H54 (cell line): ENCODE measurements at regions not wholly inside any gene's neighbourhood (a gene's known extent, or its start where the extent isn't known, plus 50 kb on each side); places are given as distances from the start of the nearest gene placed in this dataset.
"Not testable (repeated sequence)": the region's sequence is repeated elsewhere in the genome, so short reads cannot be mapped to it uniquely, and the experiment has no call there.

Experiments
- DNase-seq: peaks from one replicate; pipeline ENCODE4 v3.0.0; 2011; ENCODE audit warnings: low spot score, mixed read lengths; ENCODE audit not compliant: insufficient read length
- FAIRE-seq: peaks from 3 replicates; lab custom pipeline; 2011; peaks lifted over from hg19 to GRCh38; lab: Jason Lieb, UNC
- POLR2A ChIP-seq: IDR thresholded peaks from 2 replicates; pipeline ENCODE4 v1.6.1; 2011; ENCODE audit warnings: low read depth, mild to moderate bottlenecking, low read length

DNA sequence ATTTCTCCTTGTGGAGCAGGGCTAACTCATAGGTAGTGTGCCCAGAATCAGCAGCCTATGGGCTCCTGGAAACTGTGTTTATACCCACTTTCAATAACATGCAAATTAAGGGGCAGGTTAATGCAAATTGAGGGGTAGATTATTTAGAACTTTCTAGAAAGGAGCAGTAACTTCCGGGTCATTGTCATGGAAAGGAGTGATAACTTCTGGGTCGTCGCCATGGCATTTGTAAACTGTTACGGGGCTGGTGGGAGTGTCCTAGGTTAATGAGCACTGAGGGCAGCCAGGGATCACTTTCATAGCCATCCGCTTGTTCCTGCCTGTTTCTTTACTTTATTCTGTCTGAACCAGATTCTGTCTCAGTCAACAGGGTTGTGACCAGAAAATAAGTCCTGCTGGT, 143.3 kb upstream of the RFLNA start:
- FAIRE-seq: no peak

DNA sequence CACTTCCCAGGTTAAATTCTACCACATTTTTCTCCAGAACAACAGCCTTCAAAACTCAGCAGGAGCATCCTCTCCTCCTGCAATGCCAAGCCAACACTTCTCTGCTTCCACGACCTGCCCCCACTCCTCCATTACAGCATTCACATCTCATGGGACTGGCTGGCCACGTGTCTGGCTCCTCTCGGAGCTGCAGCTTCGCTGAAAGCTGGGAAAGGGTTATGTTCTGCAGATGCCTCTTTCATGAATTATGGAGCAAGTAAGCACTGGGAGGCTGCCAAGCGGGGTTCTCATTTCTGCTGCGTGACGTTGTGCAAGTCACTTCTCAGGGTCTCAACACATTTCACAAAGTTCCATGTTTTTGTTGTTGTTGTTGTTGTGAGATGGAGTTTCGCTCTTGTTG, 142.2 kb upstream of the RFLNA start:
- DNase-seq (no peak), FAIRE-seq (no peak)
- no peak for TF ChIP-seq POLR2A

More for the DNA sequence above, 143.3 kb upstream of the RFLNA start:
- DNase-seq: no peak
- TF ChIP-seq POLR2A: no peak

DNA sequence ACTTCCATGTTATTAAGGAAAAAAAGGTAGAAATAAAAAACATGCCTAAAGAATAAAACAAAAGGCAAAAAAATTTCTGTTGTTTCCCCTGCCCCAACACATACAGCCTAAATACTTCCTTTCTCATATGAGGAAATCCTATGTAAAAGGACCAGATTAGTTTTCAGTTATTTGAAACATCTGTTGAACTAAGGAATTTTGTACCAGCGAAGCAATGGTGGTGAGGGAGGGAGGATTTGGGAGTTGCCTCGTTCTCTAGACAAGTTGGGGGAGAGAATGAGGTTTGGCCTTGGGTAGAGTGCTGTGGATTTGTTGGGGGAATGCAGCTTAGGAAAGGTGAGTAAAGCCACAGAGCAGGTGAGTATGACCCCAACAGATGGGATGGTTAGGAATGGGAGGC, 141.5 kb upstream of the RFLNA start:
- DNase-seq (no peak), FAIRE-seq (no peak)
- TF ChIP-seq POLR2A: no peak

DNA sequence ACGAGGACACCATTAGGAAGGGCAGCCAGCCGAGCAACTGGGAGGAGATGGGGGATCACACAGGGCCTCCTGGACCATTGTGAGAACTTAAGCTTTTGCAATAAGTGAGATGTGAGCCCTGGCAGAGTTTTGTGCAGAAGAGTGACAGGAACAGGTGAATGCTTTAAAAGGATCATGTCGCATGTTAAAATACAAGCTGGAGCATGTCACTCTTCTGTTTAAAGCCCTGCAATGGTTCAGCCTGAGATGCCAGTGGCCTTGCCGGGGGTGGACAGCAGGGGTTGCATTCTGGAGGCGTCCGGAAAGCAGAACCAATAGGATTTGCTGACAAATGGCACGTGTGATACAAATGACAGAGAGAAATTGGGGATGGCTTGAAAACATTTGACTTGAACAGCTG, 137.5 kb upstream of the RFLNA start:
- TF ChIP-seq POLR2A: no peak
- FAIRE-seq (no peak), DNase-seq (no peak)

DNA sequence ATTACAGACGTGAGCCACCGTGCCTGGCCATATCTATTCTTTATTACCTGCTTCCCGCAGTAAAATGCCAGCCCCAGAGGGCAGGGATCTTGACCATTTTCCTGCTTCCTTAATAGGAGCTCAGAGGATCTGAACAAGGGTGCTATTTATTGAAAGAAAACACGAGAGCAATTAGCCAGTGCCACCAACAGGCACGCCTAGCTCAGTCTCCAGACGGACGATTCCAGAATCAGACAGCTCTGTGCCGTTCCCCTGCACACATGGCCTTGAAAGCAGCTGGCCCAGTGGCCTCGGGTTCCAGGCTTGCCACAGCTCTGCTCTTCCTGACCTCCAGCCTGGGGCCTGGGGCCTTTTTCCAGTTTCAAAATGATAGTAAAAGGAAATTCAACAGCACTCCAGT, 135.2 kb upstream of the RFLNA start:
- DNase-seq (no peak), FAIRE-seq (no peak)
- TF ChIP-seq POLR2A: no peak

DNA sequence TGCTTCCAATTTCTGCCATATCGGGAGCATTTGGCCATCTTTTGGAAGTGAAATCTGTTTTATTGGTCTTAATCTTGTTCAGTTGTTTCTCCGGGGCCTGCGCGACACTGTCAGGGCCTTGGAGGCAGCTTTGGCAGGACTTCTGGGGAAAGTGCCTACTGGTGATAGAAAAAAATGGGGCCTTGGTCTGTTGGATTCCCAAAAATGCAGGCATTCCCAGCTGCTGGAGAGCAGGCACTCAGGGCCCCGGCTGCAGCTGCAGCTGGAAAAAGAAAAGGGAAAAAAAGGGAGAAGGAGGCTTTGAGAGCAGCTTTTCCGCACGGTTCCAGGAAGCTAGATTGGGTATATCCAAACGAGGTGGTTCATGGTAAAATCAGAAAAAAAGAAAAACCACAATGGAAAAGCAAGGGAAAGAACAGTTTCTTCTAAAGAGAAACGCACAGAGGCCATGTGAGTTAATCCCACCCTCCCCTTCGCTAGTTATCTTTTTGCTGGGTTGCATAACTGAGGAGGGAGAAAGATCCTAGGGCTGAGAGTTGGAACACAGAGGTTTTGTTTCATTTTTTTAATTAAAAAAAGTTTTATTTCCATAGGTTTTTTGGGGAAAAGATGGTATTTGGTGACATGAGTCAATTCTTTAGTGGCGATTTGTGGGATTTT, 134.7 kb upstream of the RFLNA start:
- FAIRE-seq (no peak), DNase-seq (no peak)
- no peak for TF ChIP-seq POLR2A

DNA sequence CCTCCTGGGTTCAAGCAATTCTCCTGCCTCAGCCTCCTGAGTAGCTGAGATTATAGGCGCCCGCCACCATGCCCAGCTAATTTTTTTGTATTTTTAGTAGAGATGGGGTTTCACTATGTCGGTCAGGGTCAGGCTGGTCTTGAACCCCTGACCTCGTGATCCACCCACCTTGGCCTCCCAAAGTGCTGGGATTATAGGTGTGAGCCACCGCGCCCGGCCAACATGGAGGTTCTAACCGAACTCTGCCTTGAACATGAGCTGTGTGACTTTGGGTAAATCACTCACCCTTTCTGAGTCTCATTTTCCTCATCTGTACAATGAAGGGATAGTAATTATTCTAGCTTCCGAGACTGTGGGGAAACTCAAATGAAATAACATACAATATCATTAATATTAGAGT, 133.5 kb upstream of the RFLNA start:
- not testable (repeated sequence) for DNase-seq, FAIRE-seq

DNA sequence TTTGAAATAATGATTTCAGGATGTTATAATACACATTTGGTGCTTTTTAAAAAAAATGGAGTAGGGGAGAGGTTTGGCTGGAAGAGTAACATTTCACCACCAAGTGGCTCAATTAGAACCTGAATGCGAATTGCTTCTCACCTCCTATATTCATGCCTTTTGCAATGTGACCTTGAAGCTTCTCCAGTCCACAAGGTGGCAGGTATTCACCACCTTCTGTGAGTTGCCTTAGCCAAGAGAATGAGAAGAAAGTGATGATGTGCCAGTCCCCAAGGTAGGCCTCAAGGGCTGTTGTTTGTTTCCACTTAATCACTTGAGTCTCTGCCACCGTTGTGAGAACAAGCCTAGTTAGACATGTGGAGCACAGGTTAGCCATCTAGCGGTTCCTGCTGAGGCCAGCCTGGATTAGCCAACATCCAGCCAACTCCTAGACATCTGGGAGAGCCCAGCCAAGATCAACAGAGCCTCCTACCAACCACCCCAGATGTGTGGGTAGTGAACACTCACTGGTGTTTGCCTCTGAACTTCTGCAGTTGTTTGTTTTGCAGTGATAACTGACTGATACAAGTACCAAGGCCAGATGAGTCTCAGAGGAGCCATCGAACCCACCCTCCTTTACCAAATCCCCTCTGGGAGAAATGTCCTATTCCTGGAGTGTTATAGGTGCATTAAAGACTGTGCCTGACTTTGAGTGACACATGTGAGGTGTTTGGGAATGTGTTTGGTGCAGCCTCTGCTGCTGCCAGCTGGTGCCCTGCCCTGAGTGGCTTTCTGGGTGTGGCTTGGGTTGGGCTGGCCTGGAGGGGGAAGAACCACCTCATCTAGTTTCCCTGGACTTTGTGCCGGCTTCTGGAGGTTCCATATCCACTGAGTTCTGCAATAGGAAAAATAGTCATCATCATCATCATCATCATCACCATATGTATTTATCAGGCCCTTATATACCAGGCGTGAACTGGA, 132.5 kb upstream of the RFLNA start:
- no peak for TF ChIP-seq POLR2A
- FAIRE-seq (no peak), DNase-seq (no peak)

DNA sequence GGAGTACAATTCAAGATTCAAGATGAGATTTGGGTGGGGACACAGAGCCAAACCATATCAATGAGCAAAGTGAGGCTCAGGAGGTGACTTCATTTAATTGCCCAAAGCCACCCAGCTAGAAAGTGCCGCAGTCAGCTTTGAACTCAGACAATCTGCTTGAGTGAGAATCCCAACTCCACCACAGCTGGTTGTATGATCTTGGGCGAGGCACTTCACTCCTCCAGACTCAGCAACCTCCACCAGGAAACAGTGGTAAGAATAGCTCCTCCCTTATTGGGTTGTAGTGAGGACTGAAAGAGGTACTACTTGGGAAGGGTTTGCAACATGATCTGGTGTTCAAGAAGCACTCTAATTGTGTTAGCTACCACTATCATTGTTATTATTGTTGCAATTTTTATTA, 129.2 kb upstream of the RFLNA start:
- no peak for DNase-seq
- no peak for FAIRE-seq

DNA sequence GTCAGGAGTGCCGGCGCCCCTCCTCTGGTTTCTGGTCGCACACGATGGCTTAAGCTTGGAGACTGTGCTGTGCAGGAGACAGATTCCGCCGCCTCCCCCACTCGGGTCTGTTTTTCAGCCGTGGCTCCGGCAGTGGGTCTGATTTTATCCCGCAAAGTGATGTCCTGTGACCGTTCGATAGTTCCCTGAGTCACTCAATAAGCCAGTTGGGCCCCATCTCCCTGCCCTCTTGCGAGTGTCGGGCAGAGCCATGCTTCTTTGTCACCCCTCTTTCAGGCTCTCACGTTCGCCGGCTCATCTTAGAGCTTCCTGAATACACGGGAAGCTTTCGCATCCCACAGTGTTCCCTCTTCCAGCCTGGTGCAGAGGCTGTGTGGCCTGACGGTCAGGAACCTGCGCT, 127.8 kb upstream of the RFLNA start:
- TF ChIP-seq POLR2A: no peak
- DNase-seq: no peak

More for the DNA sequence above, 129.2 kb upstream of the RFLNA start:
- TF ChIP-seq POLR2A: no peak

DNA sequence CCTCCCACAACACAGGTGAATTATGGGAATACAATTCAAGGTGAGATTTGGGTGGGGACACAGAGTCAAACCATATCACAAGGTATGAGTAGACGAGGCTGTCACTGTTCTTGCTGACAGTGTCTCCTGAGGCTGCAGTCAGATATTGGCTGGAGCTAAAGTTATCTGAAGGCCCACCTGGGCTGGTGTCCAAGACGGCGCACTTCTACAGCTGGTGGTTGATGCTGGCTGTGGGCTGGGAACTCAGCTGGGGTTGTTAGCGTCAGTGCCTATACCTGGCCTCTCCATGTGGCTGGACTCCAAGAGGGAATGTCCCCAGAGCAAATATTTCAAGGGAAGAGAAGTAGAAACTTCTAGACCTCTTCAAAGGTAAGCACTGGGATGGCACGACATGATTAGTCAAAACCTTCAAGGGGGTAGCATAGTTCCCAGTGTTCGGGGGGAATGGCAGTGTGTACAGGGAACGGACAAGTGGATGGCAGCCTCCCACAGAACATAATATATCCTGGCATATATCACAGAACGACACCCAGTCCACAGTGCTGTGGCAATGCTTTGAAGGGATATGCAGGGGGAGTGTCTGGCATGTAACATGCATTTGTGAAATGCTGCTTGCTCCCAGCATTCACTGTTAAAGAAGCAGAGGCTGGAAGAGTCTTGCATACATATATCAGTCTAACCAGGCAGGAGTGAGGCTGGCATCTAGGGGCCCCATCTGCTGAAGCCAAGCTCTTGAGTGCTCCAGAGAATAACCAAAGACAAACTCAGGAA, 126.7 kb upstream of the RFLNA start:
- TF ChIP-seq POLR2A: no peak
- DNase-seq: no peak
- no peak for FAIRE-seq

More for the DNA sequence above, 127.8 kb upstream of the RFLNA start:
- no peak for FAIRE-seq

DNA sequence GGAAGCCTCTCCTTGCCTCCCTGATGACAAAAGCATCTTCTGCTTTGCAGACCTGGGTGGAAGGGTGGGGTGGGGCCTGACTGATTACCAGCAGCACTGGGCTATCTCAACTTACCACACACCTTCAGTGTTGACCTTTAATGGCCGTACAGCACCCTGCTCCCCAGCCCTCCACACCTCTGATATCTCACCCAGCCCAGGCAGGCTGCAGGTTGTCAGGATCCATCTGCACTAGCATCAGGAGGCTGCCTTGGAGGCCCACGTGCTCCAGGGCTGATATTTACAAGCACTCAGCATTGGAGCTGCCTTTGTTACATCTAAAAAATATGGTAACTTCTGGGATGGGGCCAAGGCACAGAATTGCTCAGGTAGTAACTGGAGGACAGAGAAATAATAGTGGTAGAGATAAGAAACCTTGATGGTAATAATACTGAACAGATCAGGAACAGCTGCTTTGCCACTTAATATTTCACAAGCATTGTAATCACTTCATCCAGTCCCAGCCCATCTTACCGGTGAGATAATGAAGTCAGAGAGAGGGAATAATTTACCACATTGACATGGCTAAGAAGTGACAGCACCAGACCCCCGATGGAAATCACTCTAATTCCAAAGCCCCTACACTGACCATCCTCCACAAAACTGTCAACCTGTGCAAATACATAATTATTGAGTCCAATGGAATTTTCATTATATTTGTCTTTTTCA, 125.2 kb upstream of the RFLNA start:
- no peak for DNase-seq
- FAIRE-seq: no peak
- TF ChIP-seq POLR2A: no peak

DNA sequence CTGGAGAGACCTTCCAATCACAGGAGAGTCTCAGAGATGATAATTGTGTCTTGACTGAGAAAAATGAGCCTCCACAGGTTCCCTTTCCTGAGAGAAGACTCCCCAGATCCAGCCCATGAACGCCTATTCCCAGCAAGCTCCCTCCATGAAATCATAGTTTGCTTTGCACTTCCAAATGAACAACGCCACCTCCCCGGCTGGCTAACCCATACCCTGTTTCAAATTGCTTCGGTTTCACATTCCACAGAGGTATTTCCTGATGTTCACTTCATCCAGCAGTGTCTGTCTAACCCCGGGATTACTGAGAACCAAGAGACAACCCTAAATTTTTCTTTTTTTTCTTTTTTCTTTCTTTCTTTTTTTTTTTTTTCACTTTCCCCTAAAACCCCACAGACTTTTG, 124.1 kb upstream of the RFLNA start:
- no peak for FAIRE-seq
- TF ChIP-seq POLR2A: no peak
- no peak for DNase-seq
